ENCODE measurements at regions not wholly inside any gene's neighbourhood (a gene's known extent, or its start where the extent isn't known, plus 50 kb on each side); places are given as distances from the start of the nearest gene placed in this dataset.

DNA sequence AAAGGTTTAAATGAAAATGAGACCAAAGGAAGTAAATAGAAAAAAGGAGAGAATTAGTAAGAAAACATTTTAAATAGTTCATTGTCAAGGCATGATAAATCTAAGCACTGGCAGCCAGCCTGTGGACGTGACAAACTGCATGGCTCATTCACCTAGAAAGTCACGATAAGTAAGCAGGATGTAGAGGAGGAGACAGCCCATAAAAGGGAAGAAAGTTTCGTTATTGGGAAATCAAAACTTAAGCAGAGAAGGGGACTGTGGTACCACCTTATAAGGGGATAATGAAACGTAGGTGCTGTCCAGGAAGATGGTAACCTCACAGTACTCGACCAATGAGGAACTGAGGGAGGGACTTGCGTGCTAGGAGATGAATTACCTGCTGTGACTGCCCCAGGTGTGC lies 494.5 kb upstream of the GRAMD2B start:
- Histone ChIP-seq H3K27me3 (ENCODE audit: insufficient read depth, insufficient read length) (no peaks in the 10 kb centered on the region), H3K9ac (ENCODE audit: insufficient read length, low read depth) (no peak overlapping the region), H3K4me3 (ENCODE audit: insufficient read length, low read depth) (no peak overlapping the region), H3K36me3 (ENCODE audit: insufficient read depth, insufficient read length, low read length) (no peaks in the 10 kb centered on the region), H3K9me3 (ENCODE audit: insufficient read depth, low read length) (peaks cover 10% of the 10 kb centered on the region; the same call in 1 of the 2 replicates), H3K4me1 (ENCODE audit: insufficient read depth, insufficient read length) (no peaks in the 10 kb centered on the region)
- no peak for DNase-seq (ENCODE audit: low read depth, low spot score)
- no peak for TF ChIP-seq ZNF274 (IDR thresholded peaks at IDR 0.05; ENCODE audit: low read depth, low read length)
- no peak for TF ChIP-seq YY1 (IDR thresholded peaks at IDR 0.05; ENCODE audit: insufficient read depth, insufficient read length)
- TF ChIP-seq SUZ12 (IDR thresholded peaks at IDR 0.05; ENCODE audit: extremely low read depth, insufficient read depth, insufficient read length), result no peak

DNA sequence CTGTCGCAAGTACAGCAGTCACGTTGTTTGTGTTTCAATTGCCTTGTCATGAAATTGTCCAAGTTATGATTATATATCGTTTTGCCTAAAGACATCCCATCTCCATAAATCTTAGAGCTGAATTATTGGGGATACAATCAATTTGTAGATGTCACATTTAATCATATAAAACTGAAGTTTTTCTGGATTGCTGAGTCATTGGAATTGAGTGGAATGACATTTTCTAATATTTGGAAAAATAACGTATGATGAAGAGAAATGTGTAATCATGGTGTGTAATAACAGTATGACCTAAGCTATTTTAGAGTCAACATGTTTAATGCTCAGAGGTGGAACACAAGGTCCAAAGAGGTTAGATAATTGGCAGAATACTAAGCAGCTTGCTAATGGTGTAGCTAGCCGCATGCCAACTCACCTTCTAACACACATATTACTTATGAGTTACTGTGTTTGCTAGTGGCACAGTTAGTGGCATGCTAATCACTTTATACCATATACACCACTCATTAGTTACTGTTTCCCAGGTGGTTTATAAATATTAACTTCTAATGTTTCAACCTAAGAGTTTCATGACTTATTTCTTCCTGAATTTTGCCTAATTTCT lies 473.1 kb upstream of the GRAMD2B start:
- H3K4me1 ChIP-seq (ENCODE audit: insufficient read depth, insufficient read length), result no peaks in the 10 kb centered on the region
- TF ChIP-seq YY1 (IDR thresholded peaks at IDR 0.05; ENCODE audit: insufficient read depth, insufficient read length) (no peak), SUZ12 (IDR thresholded peaks at IDR 0.05; ENCODE audit: extremely low read depth, insufficient read depth, insufficient read length) (no peak), ZNF274 (IDR thresholded peaks at IDR 0.05; ENCODE audit: low read depth, low read length) (no peak)

DNA sequence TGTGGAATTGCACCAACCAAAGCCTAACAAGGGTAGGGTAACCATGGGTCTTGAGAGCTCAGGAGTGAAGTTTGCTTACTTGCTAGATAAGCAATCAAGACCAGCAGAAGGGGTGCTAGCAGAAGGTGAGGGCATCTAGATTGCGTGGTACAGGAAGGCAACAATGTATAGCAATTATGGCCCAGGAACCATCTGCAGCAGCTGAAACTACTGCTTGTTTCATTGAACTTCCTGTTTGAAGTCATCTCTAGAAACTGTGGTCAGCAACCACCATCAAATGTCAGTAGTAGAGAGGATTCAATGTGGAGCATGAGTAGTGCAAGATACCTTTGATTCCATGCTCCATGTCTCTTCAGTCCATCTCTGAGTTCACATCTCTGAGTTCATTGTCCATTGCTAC lies 462.1 kb upstream of the GRAMD2B start:
- Histone ChIP-seq H3K36me3 (ENCODE audit: insufficient read depth, insufficient read length, low read length) (no peaks in the 10 kb centered on the region), H3K27me3 (ENCODE audit: insufficient read depth, insufficient read length) (no peaks in the 10 kb centered on the region), H3K4me1 (ENCODE audit: insufficient read depth, insufficient read length) (no peaks in the 10 kb centered on the region), H3K9ac (ENCODE audit: insufficient read length, low read depth) (no peak overlapping the region), H3K4me3 (ENCODE audit: insufficient read length, low read depth) (no peak overlapping the region), H3K9me3 (ENCODE audit: insufficient read depth, low read length) (no peaks in the 10 kb centered on the region)
- TF ChIP-seq ZNF274 (IDR thresholded peaks at IDR 0.05; ENCODE audit: low read depth, low read length) (no peak), SUZ12 (IDR thresholded peaks at IDR 0.05; ENCODE audit: extremely low read depth, insufficient read depth, insufficient read length) (no peak), YY1 (IDR thresholded peaks at IDR 0.05; ENCODE audit: insufficient read depth, insufficient read length) (no peak)
- no peak for DNase-seq (ENCODE audit: low read depth, low spot score)

More for the DNA sequence above, 473.1 kb upstream of the GRAMD2B start:
- no peaks in the 10 kb centered on the region for H3K9me3 ChIP-seq (ENCODE audit: insufficient read depth, low read length)
- H3K36me3 ChIP-seq (ENCODE audit: insufficient read depth, insufficient read length, low read length), result no peaks in the 10 kb centered on the region
- DNase-seq (ENCODE audit: low read depth, low spot score), result no peak
- no peak overlapping the region for H3K4me3 ChIP-seq (ENCODE audit: insufficient read length, low read depth)
- no peaks in the 10 kb centered on the region for H3K27me3 ChIP-seq (ENCODE audit: insufficient read depth, insufficient read length)
- H3K9ac ChIP-seq (ENCODE audit: insufficient read length, low read depth), result no peak overlapping the region

DNA sequence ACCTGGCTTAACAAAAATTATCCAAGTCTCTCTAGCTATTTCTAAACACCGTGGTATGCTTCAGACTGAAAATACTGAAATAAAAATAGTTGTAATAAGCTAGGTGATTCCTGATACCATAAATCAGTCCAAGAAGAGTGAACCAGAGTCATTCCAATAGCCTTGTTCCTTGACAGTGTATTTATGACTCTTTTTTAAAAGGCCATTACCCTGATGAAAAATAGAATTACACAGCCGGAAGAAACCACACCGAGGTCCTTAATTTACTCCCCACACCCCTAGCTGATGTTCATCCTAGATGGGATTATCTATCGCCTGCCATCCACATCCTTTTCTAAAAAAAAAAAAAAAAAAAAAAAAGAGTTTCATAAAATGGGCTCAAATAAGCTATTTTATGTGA lies 457.6 kb upstream of the GRAMD2B start:
- Histone ChIP-seq H3K9me3 (ENCODE audit: insufficient read depth, low read length) (no peaks in the 10 kb centered on the region), H3K36me3 (ENCODE audit: insufficient read depth, insufficient read length, low read length) (no peaks in the 10 kb centered on the region), H3K9ac (ENCODE audit: insufficient read length, low read depth) (no peak overlapping the region), H3K27me3 (ENCODE audit: insufficient read depth, insufficient read length) (no peaks in the 10 kb centered on the region), H3K4me3 (ENCODE audit: insufficient read length, low read depth) (no peak overlapping the region), H3K4me1 (ENCODE audit: insufficient read depth, insufficient read length) (no peaks in the 10 kb centered on the region)
- TF ChIP-seq SUZ12 (IDR thresholded peaks at IDR 0.05; ENCODE audit: extremely low read depth, insufficient read depth, insufficient read length) (no peak), YY1 (IDR thresholded peaks at IDR 0.05; ENCODE audit: insufficient read depth, insufficient read length) (no peak), ZNF274 (IDR thresholded peaks at IDR 0.05; ENCODE audit: low read depth, low read length) (no peak)
- no peak for DNase-seq (ENCODE audit: low read depth, low spot score)

DNA sequence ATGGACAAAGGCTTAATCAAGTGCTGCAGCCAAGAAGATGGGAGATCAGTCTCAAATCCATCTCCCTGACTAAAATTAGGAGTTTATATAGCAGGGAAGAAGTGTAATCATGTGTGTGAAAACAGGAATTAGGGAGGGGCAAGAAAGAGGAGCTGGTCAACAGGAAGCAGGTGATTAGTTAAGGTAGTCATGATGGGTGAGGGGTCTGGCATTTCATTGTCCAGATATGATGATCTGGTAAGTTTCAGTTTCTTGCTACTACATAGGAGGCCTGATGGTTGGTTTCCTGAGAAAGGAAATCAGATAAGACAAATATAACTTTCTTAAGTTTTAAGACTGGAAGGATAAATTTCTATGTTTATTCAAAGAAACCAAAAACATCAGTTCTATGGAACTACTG lies 455.6 kb upstream of the GRAMD2B start:
- H3K27me3 ChIP-seq (ENCODE audit: insufficient read depth, insufficient read length), result no peaks in the 10 kb centered on the region
- H3K4me3 ChIP-seq (ENCODE audit: insufficient read length, low read depth), result no peak overlapping the region
- TF ChIP-seq SUZ12 (IDR thresholded peaks at IDR 0.05; ENCODE audit: extremely low read depth, insufficient read depth, insufficient read length) (no peak), ZNF274 (IDR thresholded peaks at IDR 0.05; ENCODE audit: low read depth, low read length) (no peak), YY1 (IDR thresholded peaks at IDR 0.05; ENCODE audit: insufficient read depth, insufficient read length) (no peak)
- no peak overlapping the region for H3K9ac ChIP-seq (ENCODE audit: insufficient read length, low read depth)
- H3K9me3 ChIP-seq (ENCODE audit: insufficient read depth, low read length), result no peaks in the 10 kb centered on the region
- H3K36me3 ChIP-seq (ENCODE audit: insufficient read depth, insufficient read length, low read length), result no peaks in the 10 kb centered on the region
- no peaks in the 10 kb centered on the region for H3K4me1 ChIP-seq (ENCODE audit: insufficient read depth, insufficient read length)
- no peak for DNase-seq (ENCODE audit: low read depth, low spot score)

DNA sequence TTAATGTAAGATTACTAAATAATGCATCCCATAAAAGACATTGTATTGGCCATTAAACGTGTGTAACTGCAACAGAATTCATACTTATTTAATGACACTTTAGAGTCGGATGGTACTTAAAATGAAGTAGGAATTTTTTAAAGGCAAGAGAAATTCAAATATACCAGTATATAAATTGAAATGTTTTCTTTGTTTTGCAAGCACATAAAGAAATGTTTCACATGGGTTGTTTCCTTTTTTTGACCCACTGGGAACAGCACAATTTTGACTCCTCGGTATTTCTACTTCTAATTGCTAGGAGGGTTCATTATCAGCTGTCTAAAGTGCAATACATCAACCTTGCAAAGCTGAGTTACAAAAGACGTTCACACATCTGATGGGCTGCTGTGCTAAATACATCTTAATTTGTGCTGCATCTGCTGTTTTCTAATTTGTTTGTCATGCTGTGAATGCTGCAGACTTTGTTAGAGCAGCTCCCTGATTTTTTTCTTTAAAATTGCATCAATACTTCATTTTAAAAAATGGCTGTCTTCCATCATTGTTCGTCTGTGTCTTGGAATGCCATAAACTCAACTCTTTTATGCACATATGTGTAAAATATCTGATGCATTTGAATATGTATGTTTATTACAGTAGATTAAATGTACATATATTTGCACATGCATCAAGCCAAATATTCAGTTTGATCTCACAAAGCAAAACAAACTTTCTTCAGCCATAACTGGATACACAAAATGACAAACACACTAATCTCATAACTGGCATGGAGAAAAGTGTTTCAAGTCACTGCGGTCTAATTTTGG lies 454.0 kb upstream of the GRAMD2B start:
- Histone ChIP-seq H3K9me3 (ENCODE audit: insufficient read depth, low read length) (no peaks in the 10 kb centered on the region), H3K9ac (ENCODE audit: insufficient read length, low read depth) (no peak overlapping the region), H3K36me3 (ENCODE audit: insufficient read depth, insufficient read length, low read length) (no peaks in the 10 kb centered on the region), H3K4me1 (ENCODE audit: insufficient read depth, insufficient read length) (no peaks in the 10 kb centered on the region), H3K4me3 (ENCODE audit: insufficient read length, low read depth) (no peak overlapping the region), H3K27me3 (ENCODE audit: insufficient read depth, insufficient read length) (no peaks in the 10 kb centered on the region)
- TF ChIP-seq ZNF274 (IDR thresholded peaks at IDR 0.05; ENCODE audit: low read depth, low read length), result no peak
- no peak for TF ChIP-seq YY1 (IDR thresholded peaks at IDR 0.05; ENCODE audit: insufficient read depth, insufficient read length)
- TF ChIP-seq SUZ12 (IDR thresholded peaks at IDR 0.05; ENCODE audit: extremely low read depth, insufficient read depth, insufficient read length), result no peak
- DNase-seq (ENCODE audit: low read depth, low spot score), result no peak

DNA sequence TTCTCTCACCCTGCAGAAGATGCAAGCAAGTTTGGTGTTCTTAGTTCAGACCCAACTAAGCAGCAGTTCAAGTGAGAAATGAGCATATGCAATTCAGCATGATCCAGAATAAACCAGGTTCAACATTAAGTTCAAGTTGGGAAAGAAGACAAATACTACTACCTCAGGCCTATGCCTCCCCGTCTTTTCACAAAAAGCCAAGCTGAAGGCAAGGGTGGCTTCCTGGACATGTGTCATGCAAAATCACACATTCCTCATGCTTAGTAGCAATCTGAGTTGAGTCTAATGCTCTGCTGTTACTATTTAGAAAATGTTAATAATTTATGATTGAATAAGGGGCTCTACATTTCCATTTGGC lies 453.4 kb upstream of the GRAMD2B start:
- Histone ChIP-seq H3K4me1 (ENCODE audit: insufficient read depth, insufficient read length) (no peaks in the 10 kb centered on the region), H3K27me3 (ENCODE audit: insufficient read depth, insufficient read length) (no peaks in the 10 kb centered on the region), H3K9ac (ENCODE audit: insufficient read length, low read depth) (no peak overlapping the region), H3K4me3 (ENCODE audit: insufficient read length, low read depth) (no peak overlapping the region), H3K9me3 (ENCODE audit: insufficient read depth, low read length) (no peaks in the 10 kb centered on the region), H3K36me3 (ENCODE audit: insufficient read depth, insufficient read length, low read length) (no peaks in the 10 kb centered on the region)
- no peak for TF ChIP-seq SUZ12 (IDR thresholded peaks at IDR 0.05; ENCODE audit: extremely low read depth, insufficient read depth, insufficient read length)
- no peak for TF ChIP-seq ZNF274 (IDR thresholded peaks at IDR 0.05; ENCODE audit: low read depth, low read length)
- no peak for TF ChIP-seq YY1 (IDR thresholded peaks at IDR 0.05; ENCODE audit: insufficient read depth, insufficient read length)
- no peak for DNase-seq (ENCODE audit: low read depth, low spot score)
